Erythroblast (primary cell): ENCODE measurements at regions not wholly inside any gene's neighbourhood (a gene's known extent, or its start where the extent isn't known, plus 50 kb on each side); places are given as distances from the start of the nearest gene placed in this dataset.

Experiments
- GATA1 ChIP-seq: IDR thresholded peaks from 2 replicates; pipeline ENCODE4 v1.6.1; 2011; ENCODE audit warnings: low read depth, mild to moderate bottlenecking, control low read depth, low read length, moderate library complexity
- POLR2A ChIP-seq: IDR thresholded peaks from 2 replicates; pipeline ENCODE4 v1.6.1; 2011; ENCODE audit warnings: mild to moderate bottlenecking, low read length

GRCh38 chr10:91740353-91740924 is 57.8 kb upstream of the TNKS2 start:
- no peak for TF ChIP-seq POLR2A
- TF ChIP-seq GATA1 = no peak
